Ishikawa (cell line): ENCODE measurements at regions not wholly inside any gene's neighbourhood (a gene's known extent, or its start where the extent isn't known, plus 50 kb on each side); places are given as distances from the start of the nearest gene placed in this dataset.

ENCODE experiments used
- CEBPB ChIP-seq: IDR thresholded peaks from 2 replicates; pipeline ENCODE4 v1.6.1; 2012
- EGR1 ChIP-seq: IDR thresholded peaks from 2 replicates; pipeline ENCODE4 v1.6.1; 2012
- EP300 ChIP-seq: IDR thresholded peaks from 2 replicates; pipeline ENCODE4 v1.6.1; 2012; ENCODE audit warnings: borderline replicate concordance
- FOXM1 ChIP-seq: IDR thresholded peaks from 2 replicates; pipeline ENCODE4 v1.6.1; 2012; ENCODE audit warnings: low read depth, borderline replicate concordance
- MAX ChIP-seq: IDR thresholded peaks from 2 replicates; pipeline ENCODE4 v1.6.1; 2012
- NFIC ChIP-seq: IDR thresholded peaks from 2 replicates; pipeline ENCODE4 v1.6.1; 2012
- TCF12 ChIP-seq: IDR thresholded peaks from 2 replicates; pipeline ENCODE4 v1.6.1; 2012; ENCODE audit warnings: low read depth
- TEAD4 ChIP-seq: IDR thresholded peaks from 2 replicates; pipeline ENCODE4 v1.6.1; 2012
- USF1 ChIP-seq: IDR thresholded peaks from 2 replicates; pipeline ENCODE4 v1.6.1; 2012
- YY1 ChIP-seq: IDR thresholded peaks from 2 replicates; pipeline ENCODE4 v1.6.1; 2012; ENCODE audit warnings: low read depth
- TF ChIP-seq, protein P1 (sequence below): IDR thresholded peaks from 2 replicates; pipeline ENCODE4 v1.6.1; 2012; ENCODE audit warnings: low read depth, mild to moderate bottlenecking

DNA sequence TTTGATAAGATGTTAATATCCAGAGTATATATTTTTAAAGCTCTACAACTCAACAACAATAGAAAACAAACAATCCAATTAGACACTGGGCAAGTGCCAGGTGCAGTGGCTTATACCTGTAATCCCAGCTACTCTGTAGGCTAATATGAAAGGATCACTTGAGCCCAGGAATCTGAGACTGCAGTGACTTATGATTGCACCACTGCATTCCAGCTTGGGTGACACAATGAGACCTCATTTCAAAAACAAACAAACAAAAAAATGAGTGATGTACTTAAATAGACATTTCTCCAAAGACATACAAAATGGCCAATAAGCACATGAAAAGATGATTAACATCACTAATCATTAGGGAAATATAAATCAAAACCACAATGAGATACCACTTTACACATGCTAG lies 356.8 kb upstream of the PCDH10 start:
- TF ChIP-seq EP300 (no peak), MAX (no peak), NFIC (no peak), TEAD4 (peak; percentile 59; the same call in 1 of the 2 replicates), YY1 (no peak), USF1 (no peak), EGR1 (no peak), FOXM1 (no peak), TCF12 (no peak), CEBPB (peak; percentile 62)
- TF ChIP-seq, protein P1, sequence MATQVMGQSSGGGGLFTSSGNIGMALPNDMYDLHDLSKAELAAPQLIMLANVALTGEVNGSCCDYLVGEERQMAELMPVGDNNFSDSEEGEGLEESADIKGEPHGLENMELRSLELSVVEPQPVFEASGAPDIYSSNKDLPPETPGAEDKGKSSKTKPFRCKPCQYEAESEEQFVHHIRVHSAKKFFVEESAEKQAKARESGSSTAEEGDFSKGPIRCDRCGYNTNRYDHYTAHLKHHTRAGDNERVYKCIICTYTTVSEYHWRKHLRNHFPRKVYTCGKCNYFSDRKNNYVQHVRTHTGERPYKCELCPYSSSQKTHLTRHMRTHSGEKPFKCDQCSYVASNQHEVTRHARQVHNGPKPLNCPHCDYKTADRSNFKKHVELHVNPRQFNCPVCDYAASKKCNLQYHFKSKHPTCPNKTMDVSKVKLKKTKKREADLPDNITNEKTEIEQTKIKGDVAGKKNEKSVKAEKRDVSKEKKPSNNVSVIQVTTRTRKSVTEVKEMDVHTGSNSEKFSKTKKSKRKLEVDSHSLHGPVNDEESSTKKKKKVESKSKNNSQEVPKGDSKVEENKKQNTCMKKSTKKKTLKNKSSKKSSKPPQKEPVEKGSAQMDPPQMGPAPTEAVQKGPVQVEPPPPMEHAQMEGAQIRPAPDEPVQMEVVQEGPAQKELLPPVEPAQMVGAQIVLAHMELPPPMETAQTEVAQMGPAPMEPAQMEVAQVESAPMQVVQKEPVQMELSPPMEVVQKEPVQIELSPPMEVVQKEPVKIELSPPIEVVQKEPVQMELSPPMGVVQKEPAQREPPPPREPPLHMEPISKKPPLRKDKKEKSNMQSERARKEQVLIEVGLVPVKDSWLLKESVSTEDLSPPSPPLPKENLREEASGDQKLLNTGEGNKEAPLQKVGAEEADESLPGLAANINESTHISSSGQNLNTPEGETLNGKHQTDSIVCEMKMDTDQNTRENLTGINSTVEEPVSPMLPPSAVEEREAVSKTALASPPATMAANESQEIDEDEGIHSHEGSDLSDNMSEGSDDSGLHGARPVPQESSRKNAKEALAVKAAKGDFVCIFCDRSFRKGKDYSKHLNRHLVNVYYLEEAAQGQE: no peak
